ENCODE measurements at regions not wholly inside any gene's neighbourhood (a gene's known extent, or its start where the extent isn't known, plus 50 kb on each side); places are given as distances from the start of the nearest gene placed in this dataset.

- H3K4me2 ChIP-seq (ENCODE audit: extremely low read depth, insufficient read depth, low read length): peak overlapping the region; percentile 48
- H3K9ac ChIP-seq (ENCODE audit: insufficient read depth, low read length): no peak overlapping the region
These were observed 60.7 kb upstream of the FMN2 start for GRCh38 chr1:240031009-240031408.

GRCh38 chr1:240031414-240031813 is 60.3 kb upstream of the FMN2 start:
- H3K4me3 ChIP-seq (replicated peaks in 1 of 4; ENCODE audit: control extremely low read depth in 1 of 4, insufficient read depth in 1 of 4, low read depth in 3 of 4, low read length in 4 of 4): no peak overlapping the region
- H3K9ac ChIP-seq (ENCODE audit: insufficient read depth, low read length): no peak overlapping the region

More at GRCh38 chr1:240031009-240031408, 60.7 kb upstream of the FMN2 start:
- no peaks in the 10 kb centered on the region for H4K20me1 ChIP-seq (ENCODE audit: control insufficient read depth, extremely low read depth, insufficient read depth, low read length)
- H3K4me3 ChIP-seq (replicated peaks in 1 of 4; ENCODE audit: control extremely low read depth in 1 of 4, insufficient read depth in 1 of 4, low read depth in 3 of 4, low read length in 4 of 4): no peak overlapping the region
- no peaks in the 10 kb centered on the region for H3K9me3 ChIP-seq (ENCODE audit: control insufficient read depth, insufficient read depth, low read depth, low read length)
- H3K27ac ChIP-seq (ENCODE audit: insufficient read depth, low read length): peak overlapping the region; percentile 68
- no peaks in the 10 kb centered on the region for H3K27me3 ChIP-seq (ENCODE audit: control insufficient read depth, insufficient read depth, low read length)
- no peaks in the 10 kb centered on the region for H3K79me2 ChIP-seq (ENCODE audit: control insufficient read depth, insufficient read depth, low read length)
- H3K4me1 ChIP-seq (ENCODE audit: control insufficient read depth, extremely low read depth, insufficient read depth, low read length): peaks cover 6% of the 10 kb centered on the region
- DNase-seq (ENCODE audit: low read depth in 2 of 2): peak; percentile 87 to 98
- TF ChIP-seq EZH2 (IDR thresholded peaks at IDR 0.05; ENCODE audit: low read length, missing control alignments) (no peak), CTCF (conservative IDR thresholded peaks at IDR 0.05 in 1 of 2, IDR thresholded peaks at IDR 0.05 in 1 of 2; ENCODE audit: low read depth in 1 of 2, low read length in 2 of 2) (no peak)
- no peaks in the 10 kb centered on the region for H3K36me3 ChIP-seq (ENCODE audit: control insufficient read depth, insufficient read depth, low read length)
- no peak overlapping the region for H2AFZ ChIP-seq (ENCODE audit: low read length)

GRCh38 chr1:240033406-240033805 is 58.3 kb upstream of the FMN2 start:
- no peak for TF ChIP-seq CTCF (conservative IDR thresholded peaks at IDR 0.05 in 1 of 2, IDR thresholded peaks at IDR 0.05 in 1 of 2; ENCODE audit: low read depth in 1 of 2, low read length in 2 of 2)
- no peak for TF ChIP-seq EZH2 (IDR thresholded peaks at IDR 0.05; ENCODE audit: low read length, missing control alignments)
- Histone ChIP-seq H4K20me1 (ENCODE audit: control insufficient read depth, extremely low read depth, insufficient read depth, low read length) (no peaks in the 10 kb centered on the region), H2AFZ (ENCODE audit: low read length) (no peak overlapping the region), H3K27me3 (ENCODE audit: control insufficient read depth, insufficient read depth, low read length) (no peaks in the 10 kb centered on the region), H3K27ac (ENCODE audit: insufficient read depth, low read length) (no peak overlapping the region), H3K79me2 (ENCODE audit: control insufficient read depth, insufficient read depth, low read length) (no peaks in the 10 kb centered on the region), H3K9me3 (ENCODE audit: control insufficient read depth, insufficient read depth, low read depth, low read length) (no peaks in the 10 kb centered on the region), H3K36me3 (ENCODE audit: control insufficient read depth, insufficient read depth, low read length) (no peaks in the 10 kb centered on the region), H3K9ac (ENCODE audit: insufficient read depth, low read length) (no peak overlapping the region), H3K4me3 (replicated peaks in 1 of 4; ENCODE audit: control extremely low read depth in 1 of 4, insufficient read depth in 1 of 4, low read depth in 3 of 4, low read length in 4 of 4) (no peak overlapping the region), H3K4me2 (ENCODE audit: extremely low read depth, insufficient read depth, low read length) (no peak overlapping the region), H3K4me1 (ENCODE audit: control insufficient read depth, extremely low read depth, insufficient read depth, low read length) (peaks cover 6% of the 10 kb centered on the region)
- DNase-seq (ENCODE audit: low read depth in 2 of 2): no peak

More at GRCh38 chr1:240031414-240031813, 60.3 kb upstream of the FMN2 start:
- Histone ChIP-seq H3K4me2 (ENCODE audit: extremely low read depth, insufficient read depth, low read length) (peak overlapping the region; percentile 48), H2AFZ (ENCODE audit: low read length) (no peak overlapping the region), H3K27me3 (ENCODE audit: control insufficient read depth, insufficient read depth, low read length) (no peaks in the 10 kb centered on the region), H3K27ac (ENCODE audit: insufficient read depth, low read length) (peak overlapping the region; percentile 68), H3K36me3 (ENCODE audit: control insufficient read depth, insufficient read depth, low read length) (no peaks in the 10 kb centered on the region), H3K79me2 (ENCODE audit: control insufficient read depth, insufficient read depth, low read length) (no peaks in the 10 kb centered on the region), H3K4me1 (ENCODE audit: control insufficient read depth, extremely low read depth, insufficient read depth, low read length) (peaks cover 6% of the 10 kb centered on the region), H4K20me1 (ENCODE audit: control insufficient read depth, extremely low read depth, insufficient read depth, low read length) (no peaks in the 10 kb centered on the region), H3K9me3 (ENCODE audit: control insufficient read depth, insufficient read depth, low read depth, low read length) (no peaks in the 10 kb centered on the region)
- peak; percentile 50 to 76 for DNase-seq (ENCODE audit: low read depth in 2 of 2)
- TF ChIP-seq EZH2 (IDR thresholded peaks at IDR 0.05; ENCODE audit: low read length, missing control alignments): no peak
- TF ChIP-seq CTCF (conservative IDR thresholded peaks at IDR 0.05 in 1 of 2, IDR thresholded peaks at IDR 0.05 in 1 of 2; ENCODE audit: low read depth in 1 of 2, low read length in 2 of 2): no peak
